Hepatocyte (in vitro differentiated cells): ENCODE measurements at regions not wholly inside any gene's neighbourhood (a gene's known extent, or its start where the extent isn't known, plus 50 kb on each side); places are given as distances from the start of the nearest gene placed in this dataset.
A peak's percentile ranks its signal among the peaks of the same experiment; 100 is the strongest.

Experiments
- DNase-seq: peaks from one replicate; pipeline ENCODE4 v3.0.0-alpha.2; 2016; ENCODE audit warnings: low spot score
- H2AFZ ChIP-seq: fragments of 200-600 bp; sonication (generic); 2 replicates; pipeline ENCODE4 v1.6.0; 2016; ENCODE audit warnings: antibody characterized with exemption, mild to moderate bottlenecking
- H3K27ac ChIP-seq: fragments of 200-600 bp; sonication (generic); 2 replicates; pipeline ENCODE4 v1.5.1; 2016; ENCODE audit warnings: mild to moderate bottlenecking
- H3K27me3 ChIP-seq: fragments of 200-600 bp; sonication (generic); 2 replicates; pipeline ENCODE4 v1.6.1; 2016
- H3K36me3 ChIP-seq: fragments of 200-600 bp; sonication (generic); replicated peaks from 2 replicates; pipeline ENCODE4 v1.5.1; 2016; ENCODE audit warnings: low read depth; ENCODE audit not compliant: insufficient read depth
- H3K4me1 ChIP-seq: fragments of 200-600 bp; sonication (generic); 2 replicates; pipeline ENCODE4 v1.5.1; 2016; ENCODE audit warnings: mild to moderate bottlenecking, moderate library complexity; ENCODE audit not compliant: insufficient read depth
- H3K4me2 ChIP-seq: fragments of 200-600 bp; sonication (generic); 2 replicates; pipeline ENCODE4 v1.6.0; 2016
- H3K4me3 ChIP-seq: fragments of 200-600 bp; sonication (generic); 2 replicates; pipeline ENCODE4 v1.5.1; 2016; ENCODE audit warnings: mild to moderate bottlenecking
- H3K79me2 ChIP-seq: fragments of 200-600 bp; sonication (generic); 2 replicates; pipeline ENCODE4 v1.6.0; 2017; ENCODE audit warnings: mild to moderate bottlenecking
- H3K9me2 ChIP-seq: fragments of 200-600 bp; sonication (generic); replicated peaks from 2 replicates; pipeline ENCODE4 v1.6.0; 2017; ENCODE audit warnings: mild to moderate bottlenecking; ENCODE audit not compliant: insufficient read depth
- H3K9me3 ChIP-seq: fragments of 200-600 bp; sonication (generic); 2 replicates; pipeline ENCODE4 v1.5.1; 2016; ENCODE audit warnings: low read depth, mild to moderate bottlenecking
- H4K20me1 ChIP-seq: fragments of 200-600 bp; sonication (generic); 2 replicates; pipeline ENCODE4 v1.6.0; 2016; ENCODE audit warnings: mild to moderate bottlenecking; ENCODE audit not compliant: insufficient read depth, poor library complexity, severe bottlenecking
- CTCF ChIP-seq: fragments of 200-600 bp; sonication (generic); IDR thresholded peaks from 2 replicates; pipeline ENCODE4 v1.5.1; 2016; ENCODE audit warnings: antibody characterized with exemption, mild to moderate bottlenecking; ENCODE audit not compliant: poor library complexity
- EZH2 ChIP-seq: fragments of 200-600 bp; sonication (generic); IDR thresholded peaks from 2 replicates; pipeline ENCODE4 v1.6.1; 2016; ENCODE audit warnings: antibody characterized with exemption, mild to moderate bottlenecking, borderline replicate concordance
- EZH2phosphoT487 ChIP-seq: fragments of 200-600 bp; sonication (generic); IDR thresholded peaks from one replicate; pipeline ENCODE4 v1.6.1; 2018; ENCODE audit warnings: antibody characterized with exemption, mild to moderate bottlenecking, low read depth, moderate library complexity; ENCODE audit not compliant: unreplicated experiment, severe bottlenecking
- WGBS: methylation state at CpG from one replicate; pipeline ENCODE4 v1.1.6; 2016; ENCODE audit warnings: low lambda C conversion rate; ENCODE audit errors: missing lambda C conversion rate; 5-methylcytosine and 5-hydroxymethylcytosine counted together

- H3K79me2 ChIP-seq = no peaks in the 10 kb centered on the region
- no peaks in the 10 kb centered on the region for H3K27me3 ChIP-seq
- TF ChIP-seq EZH2 = no peak
- TF ChIP-seq EZH2phosphoT487 = no peak
- TF ChIP-seq CTCF = no peak
- no peak overlapping the region for H3K4me3 ChIP-seq
- WGBS = 91% methylated on average over 4 of the region's 4 CpGs
- no peaks in the 10 kb centered on the region for H3K9me3 ChIP-seq
- DNase-seq = no peak
- H3K9me2 ChIP-seq = no peaks in the 10 kb centered on the region
- H3K36me3 ChIP-seq = no peaks in the 10 kb centered on the region
- no peak overlapping the region for H3K27ac ChIP-seq
- H3K4me2 ChIP-seq = no peak overlapping the region
- no peak overlapping the region for H2AFZ ChIP-seq
- H4K20me1 ChIP-seq = no peaks in the 10 kb centered on the region
- H3K4me1 ChIP-seq = no peaks in the 10 kb centered on the region
These were observed 50.0 kb upstream of the CLDN5 start for GRCh38 chr22:19574247-19574646.

GRCh38 chr22:19576460-19577421 is 52.5 kb upstream of the CLDN5 start:
- TF ChIP-seq CTCF = no peak
- TF ChIP-seq EZH2 = no peak
- no peak for TF ChIP-seq EZH2phosphoT487
- H3K9me3 ChIP-seq = no peaks in the 10 kb centered on the region
- no peaks in the 10 kb centered on the region for H3K9me2 ChIP-seq
- peak; percentile 32 for DNase-seq
- H3K4me3 ChIP-seq = no peak overlapping the region
- H3K79me2 ChIP-seq = no peaks in the 10 kb centered on the region
- no peak overlapping the region for H3K4me2 ChIP-seq
- H2AFZ ChIP-seq = no peak overlapping the region
- no peaks in the 10 kb centered on the region for H3K4me1 ChIP-seq
- WGBS = 64% methylated on average over 16 of the region's 16 CpGs
- H3K27me3 ChIP-seq = no peaks in the 10 kb centered on the region
- H3K36me3 ChIP-seq = no peaks in the 10 kb centered on the region
- no peak overlapping the region for H3K27ac ChIP-seq
- no peaks in the 10 kb centered on the region for H4K20me1 ChIP-seq

- H3K27me3 ChIP-seq = no peaks in the 10 kb centered on the region
- 83% methylated on average over 10 of the region's 10 CpGs for WGBS
- no peaks in the 10 kb centered on the region for H3K36me3 ChIP-seq
- no peaks in the 10 kb centered on the region for H3K9me3 ChIP-seq
- no peak overlapping the region for H2AFZ ChIP-seq
- no peak for DNase-seq
- H3K4me2 ChIP-seq = no peak overlapping the region
- H3K4me1 ChIP-seq = no peaks in the 10 kb centered on the region
- H3K4me3 ChIP-seq = no peak overlapping the region
- H4K20me1 ChIP-seq = no peaks in the 10 kb centered on the region
- H3K9me2 ChIP-seq = no peaks in the 10 kb centered on the region
- no peak for TF ChIP-seq CTCF
- H3K27ac ChIP-seq = no peak overlapping the region
- no peaks in the 10 kb centered on the region for H3K79me2 ChIP-seq
These were observed 53.3 kb upstream of the CLDN5 start for GRCh38 chr22:19577422-19577966.
